T-helper 2 cell treated with Interferon-gamma antibody and Interleukin-4, amounts not matched to agents 5 μg/mL and 100 μg/mL, for 36 hours (primary cell): ENCODE measurements at regions not wholly inside any gene's neighbourhood (a gene's known extent, or its start where the extent isn't known, plus 50 kb on each side); places are given as distances from the start of the nearest gene placed in this dataset.

Experiments
- DNase-seq: peaks from one replicate; pipeline ENCODE4 v3.0.0; 2021; ENCODE audit warnings: low spot score
- H3K27ac Mint-ChIP-seq: one replicate; pipeline ENCODE4 v1.8.0; 2021; ENCODE audit warnings: mild to moderate bottlenecking, mixed read lengths
- H3K27me3 Mint-ChIP-seq: one replicate; pipeline ENCODE4 v1.8.0; 2021; ENCODE audit warnings: low read depth, mixed read lengths
- H3K36me3 Mint-ChIP-seq: one replicate; pipeline ENCODE4 v1.8.0; 2021; ENCODE audit warnings: low read depth, mixed read lengths
- H3K4me1 Mint-ChIP-seq: one replicate; pipeline ENCODE4 v1.8.0; 2021; ENCODE audit warnings: low read depth, mixed read lengths
- H3K4me3 Mint-ChIP-seq: one replicate; pipeline ENCODE4 v1.8.0; 2022; ENCODE audit warnings: mild to moderate bottlenecking, moderate library complexity, mixed read lengths
- H3K9me3 Mint-ChIP-seq: one replicate; pipeline ENCODE4 v1.8.0; 2021; ENCODE audit warnings: mixed read lengths

DNA sequence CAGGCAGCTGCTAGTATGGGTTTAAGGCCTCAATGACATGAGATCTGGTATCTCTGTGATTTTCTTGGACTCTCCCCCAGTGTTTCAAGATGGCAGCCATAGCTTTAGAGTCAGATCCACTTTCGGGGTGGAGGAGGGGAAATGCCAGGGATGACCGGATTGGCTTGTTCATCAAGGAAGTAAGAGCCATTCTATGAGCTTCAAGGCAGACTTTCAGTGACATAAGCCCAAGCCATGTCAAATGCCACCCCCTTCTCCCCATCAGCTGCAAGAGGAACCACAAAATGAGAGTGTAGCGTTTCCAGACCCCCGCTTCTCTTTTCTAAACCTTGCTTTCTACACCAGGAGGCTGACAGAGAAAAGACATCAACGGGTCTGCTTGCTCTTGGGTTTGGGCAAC, 271.8 kb downstream of the PSAT1 start:
- no peak overlapping the region for H3K4me3 Mint-ChIP-seq
- no peaks in the 10 kb centered on the region for H3K4me1 Mint-ChIP-seq
- H3K36me3 Mint-ChIP-seq: no peaks in the 10 kb centered on the region
- no peak for DNase-seq
- no peaks in the 10 kb centered on the region for H3K27me3 Mint-ChIP-seq
- no peaks in the 10 kb centered on the region for H3K9me3 Mint-ChIP-seq
- H3K27ac Mint-ChIP-seq: no peak overlapping the region

DNA sequence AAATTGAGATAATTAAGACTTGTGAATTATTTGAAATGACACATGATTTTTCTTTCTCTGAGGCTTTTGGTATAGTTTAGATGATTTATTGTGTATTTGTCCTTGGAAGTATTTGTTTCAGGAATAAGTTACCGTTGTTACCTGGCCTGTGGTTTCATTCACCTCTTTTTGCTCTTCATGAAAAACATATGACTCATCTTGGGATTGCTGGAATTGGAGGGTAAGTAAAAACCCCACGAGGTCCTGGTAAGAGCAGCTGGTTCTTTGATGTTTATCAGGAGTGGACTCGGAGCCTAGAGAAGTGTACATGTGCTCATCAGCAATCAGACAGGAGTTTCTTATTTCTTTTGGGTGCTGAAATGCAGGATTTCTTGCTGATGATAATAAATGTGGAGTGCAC, 275.3 kb downstream of the PSAT1 start:
- Mint-ChIP-seq H3K27ac (no peak overlapping the region), H3K27me3 (no peaks in the 10 kb centered on the region), H3K9me3 (no peaks in the 10 kb centered on the region), H3K36me3 (no peaks in the 10 kb centered on the region), H3K4me3 (no peak overlapping the region), H3K4me1 (no peaks in the 10 kb centered on the region)
- no peak for DNase-seq

DNA sequence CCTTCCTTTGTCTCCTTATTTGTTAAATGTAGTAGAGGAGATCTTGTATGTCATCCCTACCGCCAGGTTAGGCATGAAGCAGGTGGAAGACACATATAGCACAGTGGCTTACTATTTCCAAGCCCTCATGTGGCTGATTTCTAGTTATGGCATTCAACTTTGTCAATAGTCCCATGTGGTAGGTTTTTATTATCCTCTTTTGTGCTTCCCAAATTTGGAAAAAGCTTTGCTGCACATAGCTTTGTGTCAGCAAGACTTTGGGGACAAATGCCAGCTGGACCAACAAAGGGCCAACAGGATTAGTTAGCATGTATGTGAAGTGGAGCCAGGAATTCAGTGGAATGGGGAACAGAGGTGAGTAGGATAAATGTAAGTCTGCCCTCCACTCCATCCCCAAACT, 276.3 kb downstream of the PSAT1 start:
- Mint-ChIP-seq H3K9me3 (no peaks in the 10 kb centered on the region), H3K27me3 (no peaks in the 10 kb centered on the region), H3K27ac (no peak overlapping the region), H3K4me3 (no peak overlapping the region), H3K4me1 (no peaks in the 10 kb centered on the region), H3K36me3 (no peaks in the 10 kb centered on the region)
- no peak for DNase-seq

DNA sequence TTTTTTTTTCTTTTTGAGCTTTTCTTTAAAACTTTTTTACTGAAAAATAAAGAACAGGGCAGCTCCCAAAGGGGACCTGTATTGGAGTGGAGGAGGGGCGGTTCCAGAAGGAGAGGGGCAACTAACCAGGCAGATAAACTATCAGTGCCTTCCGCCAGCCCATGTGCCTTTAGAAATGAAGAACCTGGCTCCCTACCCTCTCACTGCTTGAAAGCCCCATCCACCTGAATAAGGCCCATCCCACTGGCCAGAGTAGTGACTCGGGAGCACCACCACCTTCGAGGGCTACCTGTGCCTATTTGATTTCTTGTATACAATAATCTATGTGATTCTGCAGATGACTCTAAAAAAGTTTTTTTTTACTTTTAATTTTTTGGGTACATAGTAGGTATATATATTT, 276.7 kb downstream of the PSAT1 start:
- Mint-ChIP-seq H3K4me3 (no peak overlapping the region), H3K9me3 (no peaks in the 10 kb centered on the region), H3K36me3 (no peaks in the 10 kb centered on the region), H3K4me1 (no peaks in the 10 kb centered on the region), H3K27me3 (no peaks in the 10 kb centered on the region), H3K27ac (no peak overlapping the region)
- no peak for DNase-seq

DNA sequence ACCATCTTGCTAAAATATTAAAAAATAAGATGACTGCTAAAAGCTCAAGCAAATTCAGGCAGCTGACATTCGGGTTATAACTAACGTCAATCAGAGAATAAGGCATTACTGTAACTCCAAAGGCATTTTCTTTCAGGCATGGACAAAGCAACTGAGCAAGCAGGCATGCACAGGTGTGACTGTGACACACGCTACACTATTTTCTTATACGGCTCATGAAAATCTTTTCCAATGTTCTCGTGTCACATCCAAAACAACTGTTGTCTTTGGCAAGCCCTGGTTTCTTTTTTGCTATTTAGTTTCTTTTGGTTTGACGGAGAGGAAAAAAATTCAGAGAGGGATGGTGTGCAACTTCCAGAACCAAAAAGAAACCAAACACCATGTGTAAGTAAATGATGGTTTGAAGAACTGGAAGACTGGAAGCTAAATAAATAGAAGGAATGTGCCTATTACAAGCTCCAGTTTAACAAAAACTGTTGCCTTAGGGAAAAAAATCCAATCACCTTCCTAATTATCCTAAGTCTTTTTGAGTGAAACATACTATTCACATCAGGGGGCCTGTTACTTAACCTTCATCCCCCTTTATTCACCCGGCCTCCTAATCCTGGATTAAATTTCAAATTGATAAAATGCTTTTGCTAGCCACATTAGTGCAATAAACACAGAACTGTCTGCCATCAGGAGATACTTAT, 277.6 kb downstream of the PSAT1 start:
- Mint-ChIP-seq H3K4me1 (no peaks in the 10 kb centered on the region), H3K9me3 (no peaks in the 10 kb centered on the region), H3K36me3 (no peaks in the 10 kb centered on the region), H3K27ac (no peak overlapping the region), H3K27me3 (no peaks in the 10 kb centered on the region), H3K4me3 (no peak overlapping the region)
- DNase-seq: no peak

DNA sequence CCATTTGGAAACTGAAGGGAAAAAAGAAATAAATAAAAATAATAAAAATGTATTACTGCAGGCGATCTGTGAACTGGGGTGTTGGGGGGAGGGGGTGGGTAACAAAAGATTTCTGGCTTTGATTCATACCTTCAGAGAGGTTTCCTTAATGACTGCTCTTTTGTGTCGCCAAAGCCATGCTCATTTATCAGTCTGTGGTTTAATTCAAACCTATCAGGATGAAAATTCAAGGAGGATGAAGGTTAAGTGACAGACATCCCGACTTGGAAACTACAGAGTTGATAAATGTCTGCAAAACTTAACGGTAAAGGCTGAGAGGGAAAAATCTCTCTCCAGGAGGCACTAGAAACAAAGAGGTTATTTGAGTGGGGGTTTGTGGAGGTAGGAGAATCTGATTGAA, 278.2 kb downstream of the PSAT1 start:
- Mint-ChIP-seq H3K4me3 (no peak overlapping the region), H3K27me3 (no peaks in the 10 kb centered on the region), H3K4me1 (no peaks in the 10 kb centered on the region), H3K36me3 (no peaks in the 10 kb centered on the region), H3K27ac (no peak overlapping the region), H3K9me3 (no peaks in the 10 kb centered on the region)
- DNase-seq: no peak

DNA sequence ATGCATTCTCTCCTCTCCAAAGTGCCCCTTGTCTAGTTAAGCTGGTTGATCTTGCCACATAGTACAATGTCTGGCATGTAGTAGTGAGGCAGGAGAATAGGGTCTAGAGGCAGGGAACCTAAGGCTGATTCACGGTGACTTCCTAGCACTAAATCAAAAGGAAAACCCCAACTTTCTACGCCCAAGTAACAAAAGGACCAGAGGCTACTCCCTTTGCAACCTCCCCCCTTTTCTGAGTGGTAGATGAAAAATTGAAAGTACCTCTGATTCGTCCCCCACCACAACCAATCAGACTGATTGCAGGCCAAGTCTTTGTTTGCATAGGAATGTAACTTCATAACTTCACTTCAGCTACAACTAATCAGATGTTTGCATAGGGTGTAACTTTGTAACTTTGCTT, 278.8 kb downstream of the PSAT1 start:
- no peak for DNase-seq
- H3K36me3 Mint-ChIP-seq: no peaks in the 10 kb centered on the region
- H3K4me1 Mint-ChIP-seq: no peaks in the 10 kb centered on the region
- no peak overlapping the region for H3K27ac Mint-ChIP-seq
- no peaks in the 10 kb centered on the region for H3K9me3 Mint-ChIP-seq
- no peak overlapping the region for H3K4me3 Mint-ChIP-seq
- H3K27me3 Mint-ChIP-seq: no peaks in the 10 kb centered on the region

DNA sequence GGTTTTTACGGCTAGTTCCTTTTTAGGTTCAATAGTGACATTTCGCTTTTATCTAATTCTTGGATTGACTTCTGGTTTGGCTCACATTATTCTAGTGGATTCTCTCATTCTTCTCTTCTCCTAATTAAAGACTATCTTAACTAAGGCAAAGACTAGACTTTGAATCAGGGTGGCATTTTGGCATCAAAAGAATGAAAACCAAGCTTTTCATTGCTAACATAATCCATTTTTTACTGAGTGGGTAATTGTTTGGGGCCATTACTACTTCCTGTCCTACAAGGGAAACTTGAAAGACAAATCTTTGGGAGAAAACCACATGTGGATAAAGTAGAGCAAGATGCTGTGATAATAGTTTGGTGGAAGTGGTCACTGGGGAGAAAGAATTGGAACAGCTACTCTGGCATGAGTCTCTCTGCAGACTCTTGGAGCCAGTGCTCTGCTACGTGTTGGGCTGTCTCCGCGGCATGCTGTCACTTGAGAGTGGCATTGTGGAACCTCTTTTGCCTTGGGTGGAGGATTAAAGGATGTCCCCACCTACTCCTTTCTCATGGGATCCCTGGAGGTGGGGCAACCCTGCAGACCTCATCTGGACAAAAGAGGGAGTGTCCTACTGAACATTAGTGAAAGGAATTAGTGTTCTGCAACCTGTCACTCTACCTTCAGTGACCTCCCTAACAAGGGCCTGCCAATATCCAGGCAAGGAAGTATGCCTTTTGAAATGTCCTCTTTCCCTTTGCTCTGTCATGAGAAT, 280.4 kb downstream of the PSAT1 start:
- Mint-ChIP-seq H3K9me3 (no peaks in the 10 kb centered on the region), H3K27ac (no peak overlapping the region), H3K4me1 (no peaks in the 10 kb centered on the region), H3K4me3 (no peak overlapping the region), H3K27me3 (no peaks in the 10 kb centered on the region), H3K36me3 (no peaks in the 10 kb centered on the region)
- no peak for DNase-seq

DNA sequence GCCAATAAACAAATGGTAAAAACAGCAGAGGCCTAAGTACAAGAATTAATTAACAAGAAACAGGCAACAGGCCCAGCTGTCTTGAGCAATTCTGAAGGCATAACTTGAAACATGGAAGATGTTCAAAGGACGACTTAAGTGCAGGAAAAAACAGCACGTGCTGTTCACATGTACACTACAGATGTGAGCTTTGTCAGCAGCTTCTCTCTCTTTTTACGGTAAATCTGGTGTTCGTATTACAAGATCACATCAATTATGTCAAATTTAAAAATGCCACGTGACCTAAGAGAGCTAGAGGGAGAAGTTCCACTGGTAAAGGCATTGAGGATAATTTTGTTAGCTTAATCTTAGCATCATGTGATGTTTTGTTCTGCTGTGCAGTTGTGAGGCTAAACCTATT, 281.1 kb downstream of the PSAT1 start:
- no peaks in the 10 kb centered on the region for H3K36me3 Mint-ChIP-seq
- no peaks in the 10 kb centered on the region for H3K27me3 Mint-ChIP-seq
- H3K27ac Mint-ChIP-seq: no peak overlapping the region
- no peaks in the 10 kb centered on the region for H3K4me1 Mint-ChIP-seq
- no peaks in the 10 kb centered on the region for H3K9me3 Mint-ChIP-seq
- DNase-seq: no peak
- no peak overlapping the region for H3K4me3 Mint-ChIP-seq

DNA sequence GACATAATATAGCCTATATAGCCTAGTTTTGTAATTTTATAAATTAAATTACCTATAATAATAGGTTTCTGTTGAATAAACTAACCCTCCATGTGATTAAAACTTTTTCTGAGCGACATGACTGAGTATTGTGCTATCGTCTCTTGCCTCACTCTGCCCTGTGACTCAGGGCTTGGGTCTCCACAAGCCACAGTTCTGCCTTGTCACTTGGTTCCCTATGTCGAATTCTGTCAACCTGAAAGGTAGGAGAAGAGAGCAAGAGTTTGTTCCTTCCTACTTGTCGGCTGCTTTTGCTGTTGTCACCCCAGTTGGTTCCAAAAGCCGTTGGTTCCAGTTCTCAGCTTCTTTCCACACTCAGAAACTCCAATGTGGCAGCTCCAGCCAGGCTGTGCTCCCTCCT, 285.9 kb downstream of the PSAT1 start:
- H3K9me3 Mint-ChIP-seq: no peaks in the 10 kb centered on the region
- DNase-seq: no peak
- H3K27me3 Mint-ChIP-seq: no peaks in the 10 kb centered on the region
- H3K27ac Mint-ChIP-seq: no peak overlapping the region
- H3K4me3 Mint-ChIP-seq: no peak overlapping the region
- H3K36me3 Mint-ChIP-seq: no peaks in the 10 kb centered on the region
- H3K4me1 Mint-ChIP-seq: no peaks in the 10 kb centered on the region

DNA sequence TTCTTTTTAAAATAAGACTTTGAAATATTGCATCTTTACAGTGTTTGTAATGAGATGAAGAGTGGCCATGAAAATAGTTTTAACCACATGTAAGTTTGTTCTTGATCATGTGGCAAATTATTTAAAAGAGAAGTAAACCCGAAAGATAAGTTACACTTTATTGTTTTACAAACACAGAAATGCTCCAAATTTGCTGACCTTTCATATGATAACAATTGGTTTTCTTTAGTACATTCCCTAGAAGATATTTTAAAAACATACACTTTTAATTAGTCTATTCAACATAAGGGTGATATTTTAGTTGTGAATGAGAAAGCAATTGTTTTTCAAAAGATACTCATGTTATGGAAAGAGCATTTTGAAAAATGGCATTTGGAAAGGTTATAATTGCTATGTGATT, 287.7 kb downstream of the PSAT1 start:
- no peaks in the 10 kb centered on the region for H3K9me3 Mint-ChIP-seq
- H3K4me3 Mint-ChIP-seq: no peak overlapping the region
- no peaks in the 10 kb centered on the region for H3K4me1 Mint-ChIP-seq
- DNase-seq: no peak
- H3K27ac Mint-ChIP-seq: no peak overlapping the region
- H3K36me3 Mint-ChIP-seq: no peaks in the 10 kb centered on the region
- no peaks in the 10 kb centered on the region for H3K27me3 Mint-ChIP-seq

DNA sequence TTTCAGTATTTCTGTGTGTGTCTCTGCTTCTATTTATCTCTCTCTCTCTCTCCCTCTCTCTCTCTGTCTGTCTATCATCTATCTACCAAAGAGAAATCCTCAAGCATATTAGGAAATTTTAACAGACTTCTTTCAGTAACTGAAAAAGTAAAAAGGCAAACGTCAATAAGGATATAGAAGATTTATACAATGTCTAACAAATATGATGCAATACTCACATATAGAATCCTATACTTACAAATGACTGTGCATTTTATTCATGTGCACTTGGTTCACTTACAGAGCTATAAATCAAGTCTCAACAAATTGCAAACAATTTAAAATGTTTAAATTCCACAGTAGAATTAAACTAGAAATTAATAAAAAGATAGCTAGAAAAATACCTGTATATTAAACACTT, 289.0 kb downstream of the PSAT1 start:
- no peak for DNase-seq
- H3K4me1 Mint-ChIP-seq: no peaks in the 10 kb centered on the region
- H3K4me3 Mint-ChIP-seq: no peak overlapping the region
- H3K36me3 Mint-ChIP-seq: no peaks in the 10 kb centered on the region
- H3K27me3 Mint-ChIP-seq: no peaks in the 10 kb centered on the region
- H3K27ac Mint-ChIP-seq: no peak overlapping the region
- H3K9me3 Mint-ChIP-seq: no peaks in the 10 kb centered on the region

DNA sequence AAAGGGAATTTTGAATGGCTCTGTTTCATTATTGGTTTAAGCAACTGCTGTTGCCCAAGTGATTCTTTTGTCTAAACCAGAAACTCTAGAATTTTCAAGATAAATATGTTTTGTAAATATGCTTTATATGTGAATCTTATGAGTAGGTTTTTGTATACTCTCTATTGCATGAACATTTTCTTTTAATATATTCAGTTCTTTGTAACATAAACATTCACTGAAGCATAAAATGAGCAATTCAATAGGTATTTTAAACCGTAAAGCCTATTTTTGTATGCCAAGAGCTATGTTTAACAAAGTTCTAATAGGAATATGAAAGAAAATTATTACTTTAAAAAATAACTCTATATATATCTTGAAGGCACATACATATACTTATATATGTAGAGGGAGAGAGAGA, 293.1 kb downstream of the PSAT1 start:
- H3K27me3 Mint-ChIP-seq: peaks cover 3% of the 10 kb centered on the region
- no peak overlapping the region for H3K27ac Mint-ChIP-seq
- no peaks in the 10 kb centered on the region for H3K36me3 Mint-ChIP-seq
- no peaks in the 10 kb centered on the region for H3K4me1 Mint-ChIP-seq
- H3K4me3 Mint-ChIP-seq: no peak overlapping the region
- no peak for DNase-seq
- H3K9me3 Mint-ChIP-seq: no peaks in the 10 kb centered on the region

DNA sequence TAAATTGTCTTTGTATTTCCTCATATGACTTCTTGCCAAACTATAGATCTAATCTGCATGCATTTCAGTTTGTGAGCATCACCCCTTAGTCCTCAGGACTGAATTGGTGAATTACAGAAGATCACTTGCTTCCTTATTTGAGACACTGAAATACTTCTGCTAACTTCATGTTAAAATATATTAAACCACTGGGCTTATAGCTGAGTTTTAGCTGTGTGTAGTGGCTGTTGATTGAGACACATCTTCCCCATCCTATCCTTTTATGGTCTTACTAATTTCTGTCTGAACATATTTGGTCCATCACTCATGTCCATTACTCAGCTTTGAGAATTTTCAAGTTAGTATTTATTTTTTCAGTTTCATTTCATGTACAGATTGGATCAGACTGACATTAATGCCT, 295.9 kb downstream of the PSAT1 start:
- H3K27ac Mint-ChIP-seq: no peak overlapping the region
- H3K9me3 Mint-ChIP-seq: no peaks in the 10 kb centered on the region
- DNase-seq: no peak
- H3K4me1 Mint-ChIP-seq: no peaks in the 10 kb centered on the region
- H3K4me3 Mint-ChIP-seq: no peak overlapping the region
- H3K36me3 Mint-ChIP-seq: no peaks in the 10 kb centered on the region
- H3K27me3 Mint-ChIP-seq: peaks cover 3% of the 10 kb centered on the region
